SK-N-SH (cell line): ENCODE measurements at regions not wholly inside any gene's neighbourhood (a gene's known extent, or its start where the extent isn't known, plus 50 kb on each side); places are given as distances from the start of the nearest gene placed in this dataset.

ENCODE experiments used
- CTCF ChIA-PET: fragments of 300-600, 350-600 bp; formaldehyde crosslinking; extraction: SDS; loops from one replicate; lab custom pipeline; 2021; lab: Yijun Ruan, JAX
- POLR2A ChIA-PET: fragments of 350-600 bp; sonication (Branson Sonifier 250); formaldehyde crosslinking; extraction: SDS; loops from one replicate; lab custom pipeline; 2020; ENCODE audit warnings: antibody characterized with exemption, inconsistent platforms; lab: Yijun Ruan, JAX
- DNase-seq: peaks from one replicate; pipeline ENCODE4 v3.0.0; 2012
- H2AFZ ChIP-seq: fragments of 200-600 bp; sonication (generic); 2 replicates; pipeline ENCODE4 v1.8.1; 2016; ENCODE audit warnings: antibody characterized with exemption, mild to moderate bottlenecking, low read depth
- H3F3A ChIP-seq: fragments of 200-600 bp; sonication (generic); replicated peaks from 2 replicates; pipeline ENCODE3; 2016; ENCODE audit warnings: antibody characterized with exemption, mild to moderate bottlenecking; ENCODE audit not compliant: insufficient read depth
- H3K27ac ChIP-seq, 2 experiments: fragments of 200-500 bp in 1 of 2; fragments of 200-600 bp in 1 of 2; sonication (Bioruptor generic) in 1 of 2; sonication (generic), shearing (Covaris generic) in 1 of 2; 2 replicates each; pipeline versions ENCODE4 v1.5.1 to v1.6.1; 2014 to 2016; ENCODE audit warnings: low read depth in 2 of 2, inconsistent platforms in 1 of 2, low read length in 1 of 2, mild to moderate bottlenecking in 1 of 2, mixed read lengths in 1 of 2
- H3K27me3 ChIP-seq: fragments of 200-600 bp; sonication (generic), shearing (Covaris generic); 2 replicates; pipeline ENCODE4 v1.6.1; 2016; ENCODE audit warnings: mixed run types; ENCODE audit not compliant: insufficient read depth
- H3K36me3 ChIP-seq, 2 experiments: fragments of 200-500 bp in 1 of 2; fragments of 200-600 bp in 1 of 2; sonication (Bioruptor generic) in 1 of 2; sonication (generic) in 1 of 2; replicated peaks in 1 of 2; 2 replicates each; pipeline versions ENCODE3 to v1.5.1; 2014 to 2016; ENCODE audit warnings: low read length in 1 of 2, mild to moderate bottlenecking in 1 of 2; ENCODE audit not compliant: insufficient read depth in 2 of 2, control insufficient read depth in 1 of 2
- H3K4me1 ChIP-seq, 2 experiments: fragments of 200-500 bp in 1 of 2; fragments of 200-600 bp in 1 of 2; sonication (Bioruptor generic) in 1 of 2; sonication (generic), shearing (Covaris generic) in 1 of 2; 2 replicates each; pipeline versions ENCODE4 v1.5.1 to v1.6.1; 2014 to 2016; ENCODE audit warnings: low read depth in 1 of 2, low read length in 1 of 2, mixed run types in 1 of 2; ENCODE audit not compliant: insufficient read depth in 2 of 2, control insufficient read depth in 1 of 2
- H3K4me2 ChIP-seq: fragments of 200-600 bp; sonication (generic), shearing (Covaris generic); 2 replicates; pipeline ENCODE4 v1.6.1; 2017; ENCODE audit warnings: mixed run types
- H3K4me3 ChIP-seq, 2 experiments: fragments of 200-500 bp in 1 of 2; fragments of 200-600 bp in 1 of 2; sonication (Bioruptor generic) in 1 of 2; sonication (generic), shearing (Covaris generic) in 1 of 2; 2 replicates each; pipeline versions ENCODE4 v1.5.1 to v1.8.1; 2014 to 2016; ENCODE audit warnings: low read depth in 2 of 2, inconsistent platforms in 1 of 2, low read length in 1 of 2, mild to moderate bottlenecking in 1 of 2, mixed read lengths in 1 of 2, moderate library complexity in 1 of 2
- H3K79me2 ChIP-seq: fragments of 200-600 bp; sonication (generic); 2 replicates; pipeline ENCODE4 v1.8.1; 2017; ENCODE audit warnings: mild to moderate bottlenecking; ENCODE audit not compliant: insufficient read depth
- H3K9ac ChIP-seq: fragments of 200-600 bp; sonication (generic); 2 replicates; pipeline ENCODE4 v1.6.1; 2017; ENCODE audit warnings: mixed run types
- H3K9me2 ChIP-seq: fragments of 200-600 bp; sonication (generic); 2 replicates; pipeline ENCODE4 v1.6.1; 2017; ENCODE audit warnings: mixed run types
- H3K9me3 ChIP-seq: fragments of 200-600 bp; sonication (generic); 2 replicates; pipeline ENCODE4 v1.6.1; 2017; ENCODE audit warnings: mixed run types, mild to moderate bottlenecking, moderate library complexity
- H4K20me1 ChIP-seq: fragments of 200-600 bp; sonication (generic); 2 replicates; pipeline ENCODE4 v1.6.1; 2017; ENCODE audit warnings: mild to moderate bottlenecking, mixed run types; ENCODE audit not compliant: insufficient read depth
- CHD2 ChIP-seq: fragments of 150-350 bp; IDR thresholded peaks from 2 replicates; pipeline ENCODE4 v1.6.1; 2018; ENCODE audit warnings: low read length; ENCODE audit not compliant: partially characterized antibody
- EP300 ChIP-seq, 2 experiments: IDR thresholded peaks; 2 replicates each; pipeline versions ENCODE4 v1.4.0 to v1.6.1; 2012; ENCODE audit warnings: borderline replicate concordance in 1 of 2, low read depth in 1 of 2, low read length in 1 of 2
- FOXM1 ChIP-seq: IDR thresholded peaks from 2 replicates; pipeline ENCODE4 v1.4.0; 2012; ENCODE audit warnings: low read depth, mild to moderate bottlenecking
- GABPA ChIP-seq: IDR thresholded peaks from 2 replicates; pipeline ENCODE4 v1.4.0; 2012; ENCODE audit warnings: low read depth, mild to moderate bottlenecking
- JUND ChIP-seq: IDR thresholded peaks from 2 replicates; pipeline ENCODE4 v1.4.0; 2012
- MEF2A ChIP-seq: IDR thresholded peaks from 2 replicates; pipeline ENCODE4 v1.4.0; 2012; ENCODE audit warnings: low read depth, borderline replicate concordance
- NRF1 ChIP-seq: IDR thresholded peaks from 2 replicates; pipeline ENCODE4 v1.6.1; 2012; ENCODE audit warnings: low read depth, mild to moderate bottlenecking, low read length
- SIN3A ChIP-seq: IDR thresholded peaks from 2 replicates; pipeline ENCODE4 v1.6.1; 2012; ENCODE audit warnings: low read depth, mild to moderate bottlenecking, low read length, moderate library complexity, borderline replicate concordance
- TAF1 ChIP-seq: IDR thresholded peaks from 2 replicates; pipeline ENCODE4 v1.6.1; 2012; ENCODE audit warnings: low read depth, mild to moderate bottlenecking, low read length, moderate library complexity, borderline replicate concordance
- TCF12 ChIP-seq: IDR thresholded peaks from 2 replicates; pipeline ENCODE4 v1.4.0; 2012
- TF ChIP-seq, protein P1 (sequence below): fragments of 200-600 bp; sonication (generic); IDR thresholded peaks from 2 replicates; pipeline ENCODE4 v1.6.1; 2017; ENCODE audit warnings: antibody characterized with exemption, mild to moderate bottlenecking, moderate library complexity
- TF ChIP-seq, protein P2 (sequence below): fragments of 150-350 bp; IDR thresholded peaks from 2 replicates; pipeline ENCODE4 v1.6.1; 2017; ENCODE audit warnings: antibody characterized with exemption, low read length, low read depth, borderline replicate concordance
- TF ChIP-seq, protein P3 (sequence below): IDR thresholded peaks from 2 replicates; pipeline ENCODE4 v1.6.1; 2012; ENCODE audit warnings: mild to moderate bottlenecking, low read depth, low read length, moderate library complexity

- Histone ChIP-seq H3F3A (peaks cover 34% of the 10 kb centered on the region), H3K4me3 (no peak overlapping the region), H3K4me1 (peaks cover 16 to 20% of the 10 kb centered on the region in 2 experiments), H3K9me2 (no peaks in the 10 kb centered on the region), H3K9ac (no peak overlapping the region), H3K4me2 (no peak overlapping the region), H3K36me3 (no peaks in the 10 kb centered on the region), H3K9me3 (no peaks in the 10 kb centered on the region), H3K27me3 (no peaks in the 10 kb centered on the region), H3K79me2 (no peaks in the 10 kb centered on the region), H4K20me1 (no peaks in the 10 kb centered on the region), H3K27ac (peak overlapping the region in 1 of 2 experiments; percentile 34; a peak in 1 of 4 replicates), H2AFZ (no peak overlapping the region)
- ChIA-PET POLR2A (no interaction called here), CTCF (no interaction called here)
- no peak for TF ChIP-seq MEF2A
- TF ChIP-seq, protein P1, sequence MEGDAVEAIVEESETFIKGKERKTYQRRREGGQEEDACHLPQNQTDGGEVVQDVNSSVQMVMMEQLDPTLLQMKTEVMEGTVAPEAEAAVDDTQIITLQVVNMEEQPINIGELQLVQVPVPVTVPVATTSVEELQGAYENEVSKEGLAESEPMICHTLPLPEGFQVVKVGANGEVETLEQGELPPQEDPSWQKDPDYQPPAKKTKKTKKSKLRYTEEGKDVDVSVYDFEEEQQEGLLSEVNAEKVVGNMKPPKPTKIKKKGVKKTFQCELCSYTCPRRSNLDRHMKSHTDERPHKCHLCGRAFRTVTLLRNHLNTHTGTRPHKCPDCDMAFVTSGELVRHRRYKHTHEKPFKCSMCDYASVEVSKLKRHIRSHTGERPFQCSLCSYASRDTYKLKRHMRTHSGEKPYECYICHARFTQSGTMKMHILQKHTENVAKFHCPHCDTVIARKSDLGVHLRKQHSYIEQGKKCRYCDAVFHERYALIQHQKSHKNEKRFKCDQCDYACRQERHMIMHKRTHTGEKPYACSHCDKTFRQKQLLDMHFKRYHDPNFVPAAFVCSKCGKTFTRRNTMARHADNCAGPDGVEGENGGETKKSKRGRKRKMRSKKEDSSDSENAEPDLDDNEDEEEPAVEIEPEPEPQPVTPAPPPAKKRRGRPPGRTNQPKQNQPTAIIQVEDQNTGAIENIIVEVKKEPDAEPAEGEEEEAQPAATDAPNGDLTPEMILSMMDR, result no peak
- TF ChIP-seq, protein P2, sequence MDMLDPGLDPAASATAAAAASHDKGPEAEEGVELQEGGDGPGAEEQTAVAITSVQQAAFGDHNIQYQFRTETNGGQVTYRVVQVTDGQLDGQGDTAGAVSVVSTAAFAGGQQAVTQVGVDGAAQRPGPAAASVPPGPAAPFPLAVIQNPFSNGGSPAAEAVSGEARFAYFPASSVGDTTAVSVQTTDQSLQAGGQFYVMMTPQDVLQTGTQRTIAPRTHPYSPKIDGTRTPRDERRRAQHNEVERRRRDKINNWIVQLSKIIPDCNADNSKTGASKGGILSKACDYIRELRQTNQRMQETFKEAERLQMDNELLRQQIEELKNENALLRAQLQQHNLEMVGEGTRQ, result no peak
- TF ChIP-seq TCF12, result no peak
- TF ChIP-seq GABPA, result no peak
- no peak for TF ChIP-seq EP300 (IDR thresholded peaks at IDR 0.05; ENCODE audit: borderline replicate concordance in 1 of 2, low read depth in 1 of 2, low read length in 1 of 2)
- TF ChIP-seq, protein P3, sequence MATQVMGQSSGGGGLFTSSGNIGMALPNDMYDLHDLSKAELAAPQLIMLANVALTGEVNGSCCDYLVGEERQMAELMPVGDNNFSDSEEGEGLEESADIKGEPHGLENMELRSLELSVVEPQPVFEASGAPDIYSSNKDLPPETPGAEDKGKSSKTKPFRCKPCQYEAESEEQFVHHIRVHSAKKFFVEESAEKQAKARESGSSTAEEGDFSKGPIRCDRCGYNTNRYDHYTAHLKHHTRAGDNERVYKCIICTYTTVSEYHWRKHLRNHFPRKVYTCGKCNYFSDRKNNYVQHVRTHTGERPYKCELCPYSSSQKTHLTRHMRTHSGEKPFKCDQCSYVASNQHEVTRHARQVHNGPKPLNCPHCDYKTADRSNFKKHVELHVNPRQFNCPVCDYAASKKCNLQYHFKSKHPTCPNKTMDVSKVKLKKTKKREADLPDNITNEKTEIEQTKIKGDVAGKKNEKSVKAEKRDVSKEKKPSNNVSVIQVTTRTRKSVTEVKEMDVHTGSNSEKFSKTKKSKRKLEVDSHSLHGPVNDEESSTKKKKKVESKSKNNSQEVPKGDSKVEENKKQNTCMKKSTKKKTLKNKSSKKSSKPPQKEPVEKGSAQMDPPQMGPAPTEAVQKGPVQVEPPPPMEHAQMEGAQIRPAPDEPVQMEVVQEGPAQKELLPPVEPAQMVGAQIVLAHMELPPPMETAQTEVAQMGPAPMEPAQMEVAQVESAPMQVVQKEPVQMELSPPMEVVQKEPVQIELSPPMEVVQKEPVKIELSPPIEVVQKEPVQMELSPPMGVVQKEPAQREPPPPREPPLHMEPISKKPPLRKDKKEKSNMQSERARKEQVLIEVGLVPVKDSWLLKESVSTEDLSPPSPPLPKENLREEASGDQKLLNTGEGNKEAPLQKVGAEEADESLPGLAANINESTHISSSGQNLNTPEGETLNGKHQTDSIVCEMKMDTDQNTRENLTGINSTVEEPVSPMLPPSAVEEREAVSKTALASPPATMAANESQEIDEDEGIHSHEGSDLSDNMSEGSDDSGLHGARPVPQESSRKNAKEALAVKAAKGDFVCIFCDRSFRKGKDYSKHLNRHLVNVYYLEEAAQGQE, result no peak
- no peak for TF ChIP-seq JUND
- no peak for TF ChIP-seq NRF1
- no peak for TF ChIP-seq SIN3A
- TF ChIP-seq TAF1, result no peak
- no peak for TF ChIP-seq CHD2
- TF ChIP-seq FOXM1, result no peak
- no peak for DNase-seq
Observed at GRCh38 chr2:67565262-67565661, 168.1 kb downstream of the ETAA1 start.
